ENCODE measurements at regions not wholly inside any gene's neighbourhood (a gene's known extent, or its start where the extent isn't known, plus 50 kb on each side); places are given as distances from the start of the nearest gene placed in this dataset.

GRCh38 chr4:38230121-38230801 is 270.1 kb downstream of the PTTG2 start:
- no peak for DNase-seq (ENCODE audit: low read depth in 2 of 3, low spot score in 2 of 3)

GRCh38 chr4:38230821-38231563 is 270.8 kb downstream of the PTTG2 start:
- no peak for DNase-seq (ENCODE audit: low read depth in 2 of 3, low spot score in 2 of 3)

- no peak for DNase-seq (ENCODE audit: low read depth in 2 of 3, low spot score in 2 of 3)
Observed at GRCh38 chr4:38231626-38232025, 271.4 kb downstream of the PTTG2 start.

- DNase-seq (ENCODE audit: low read depth in 2 of 3, low spot score in 2 of 3), result no peak
Observed at GRCh38 chr4:38232741-38233140, 272.5 kb downstream of the PTTG2 start.

GRCh38 chr4:38233727-38234480 is 273.7 kb downstream of the PTTG2 start:
- DNase-seq (ENCODE audit: low read depth in 2 of 3, low spot score in 2 of 3), result no peak

- DNase-seq (ENCODE audit: low read depth in 2 of 3, low spot score in 2 of 3), result no peak
Observed at GRCh38 chr4:38235354-38235753, 275.2 kb downstream of the PTTG2 start.

GRCh38 chr4:38236003-38236402 is 275.8 kb downstream of the PTTG2 start:
- DNase-seq (ENCODE audit: low read depth in 2 of 3, low spot score in 2 of 3), result no peak

- no peak for DNase-seq (ENCODE audit: low read depth in 2 of 3, low spot score in 2 of 3)
Observed at GRCh38 chr4:38236503-38236902, 276.3 kb downstream of the PTTG2 start.

GRCh38 chr4:38237139-38237538 is 276.9 kb downstream of the PTTG2 start:
- DNase-seq (ENCODE audit: low read depth in 2 of 3, low spot score in 2 of 3), result no peak

- DNase-seq (ENCODE audit: low read depth in 2 of 3, low spot score in 2 of 3), result no peak
Observed at GRCh38 chr4:38241541-38241940, 281.3 kb downstream of the PTTG2 start.

GRCh38 chr4:38242101-38242500 is 281.9 kb downstream of the PTTG2 start:
- DNase-seq (ENCODE audit: low read depth in 2 of 3, low spot score in 2 of 3), result no peak

GRCh38 chr4:38242822-38243387 is 282.7 kb downstream of the PTTG2 start:
- DNase-seq (ENCODE audit: low read depth in 2 of 3, low spot score in 2 of 3), result no peak

- DNase-seq (ENCODE audit: low read depth in 2 of 3, low spot score in 2 of 3), result no peak
Observed at GRCh38 chr4:38243388-38244053, 283.3 kb downstream of the PTTG2 start.

GRCh38 chr4:38254825-38255224 is 294.6 kb downstream of the PTTG2 start:
- no peak for DNase-seq (ENCODE audit: low read depth in 2 of 3, low spot score in 2 of 3)

- DNase-seq (ENCODE audit: low read depth in 2 of 3, low spot score in 2 of 3), result no peak
Observed at GRCh38 chr4:38255572-38255971, 295.4 kb downstream of the PTTG2 start.

- no peak for DNase-seq (ENCODE audit: low read depth in 2 of 3, low spot score in 2 of 3)
Observed at GRCh38 chr4:38266616-38267015, 306.4 kb downstream of the PTTG2 start.

- DNase-seq (ENCODE audit: low read depth in 2 of 3, low spot score in 2 of 3), result no peak
Observed at GRCh38 chr4:38268108-38268820, 308.1 kb downstream of the PTTG2 start.

- no peak for DNase-seq (ENCODE audit: low read depth in 2 of 3, low spot score in 2 of 3)
Observed at GRCh38 chr4:38268837-38269236, 308.6 kb downstream of the PTTG2 start.

GRCh38 chr4:38273407-38273806 is 313.2 kb downstream of the PTTG2 start:
- no peak for DNase-seq (ENCODE audit: low read depth in 2 of 3, low spot score in 2 of 3)

GRCh38 chr4:38275331-38276100 is 315.3 kb downstream of the PTTG2 start:
- no peak for DNase-seq (ENCODE audit: low read depth in 2 of 3, low spot score in 2 of 3)

Data from activated CD8-positive, alpha-beta memory T cell treated with anti-CD3 and anti-CD28 coated beads for 48 hours (primary cell).